Heart left ventricle (tissue), 16 donors: ENCODE measurements at regions not wholly inside any gene's neighbourhood (a gene's known extent, or its start where the extent isn't known, plus 50 kb on each side); places are given as distances from the start of the nearest gene placed in this dataset.

Source experiments
- ATAC-seq, 4 donors: fragments of 200-7000 bp; cut with Tn5 transposase; one replicate each; pipeline ENCODE4 v1.9.1; 2020 to 2022; ENCODE audit warnings: moderate library complexity in 4 of 4, mild to moderate bottlenecking in 3 of 4, moderate number of reproducible peaks in 1 of 4
- DNase-seq, 5 donors: peaks; one replicate each; pipeline ENCODE4 v3.0.0-alpha.2; 2020
- H3K27ac ChIP-seq, 12 donors: fragments of 200-600 bp; sonication (generic) in 4 of 12; one replicate each; pipeline versions ENCODE4 v1.5.0 to v1.8.0; 2016 to 2022; ENCODE audit warnings: mild to moderate bottlenecking in 2 of 12
- H3K27me3 ChIP-seq, 9 donors: fragments of 200-600 bp; sonication (generic) in 2 of 9; one replicate each; pipeline versions ENCODE4 v1.5.1 to v1.8.0; 2016 to 2022; ENCODE audit warnings: mild to moderate bottlenecking in 3 of 9
- H3K36me3 ChIP-seq, 9 donors: fragments of 200-600 bp; sonication (generic) in 2 of 9; one replicate each; pipeline versions ENCODE4 v1.5.0 to v1.8.0; 2018 to 2022; ENCODE audit warnings: mild to moderate bottlenecking in 2 of 9
- H3K4me1 ChIP-seq, 12 donors: fragments of 200-600 bp; sonication (generic) in 4 of 12; one replicate each; pipeline versions ENCODE4 v1.5.0 to v1.8.0; 2016 to 2022; ENCODE audit warnings: mild to moderate bottlenecking in 3 of 12
- H3K4me3 ChIP-seq, 12 donors: fragments of 200-600 bp; sonication (generic) in 4 of 12; one replicate each; pipeline versions ENCODE4 v1.5.0 to v1.8.0; 2017 to 2022; ENCODE audit warnings: mild to moderate bottlenecking in 9 of 12, moderate library complexity in 4 of 12
- H3K9me3 ChIP-seq, 12 donors: fragments of 200-600 bp; sonication (generic) in 4 of 12; one replicate each; pipeline versions ENCODE4 v1.5.0 to v1.8.0; 2016 to 2022; ENCODE audit warnings: mild to moderate bottlenecking in 1 of 12
- POLR2A ChIP-seq, 2 donors: fragments of 450-650 bp; IDR thresholded peaks; one replicate each; pipeline ENCODE4 v1.6.1; 2017; ENCODE audit warnings: antibody characterized with exemption in 2 of 2, mild to moderate bottlenecking in 2 of 2, moderate library complexity in 2 of 2
- WGBS, 4 donors: extraction: QIAGEN DNeasy Blood & Tissue Kit in 2 of 4; methylation state at CpG; one replicate each; pipeline versions ENCODE4 v1.1.5 to v1.1.7; 2013 to 2018; 5-methylcytosine and 5-hydroxymethylcytosine counted together
- intact Hi-C, 10 donors: fragments of 100-400 bp; cut with DNase I; formaldehyde crosslinking; loops; one replicate each; pipeline versions ENCODE4 v1.11.1 to v1.14.2; 2022
- TF ChIP-seq, protein P1 (sequence below), 12 donors: fragments of 200-600 bp; sonication (generic) in 4 of 12; IDR thresholded peaks; one replicate each; pipeline versions ENCODE4 v1.5.0 to v1.8.0; 2018 to 2022; ENCODE audit warnings: antibody characterized with exemption in 12 of 12, mild to moderate bottlenecking in 5 of 12
- donor health status: ischemic (EF 13 %, LVEDD 7.1; RV severe dilation, severe dysfunction).
- donor health status: healthy with polysubstance abuse.
- donor health status: DM: no; HTN: yes; CAD: no.
- donor health status: DM: no; HTN: no; CAD: no.
- donor health status: ischemic (EF 25% LVEDD 6.9; RV normal size, moderate dysfunction).
- donor health status: ischemic (EF 25% LVEDD 5.7; RV mildly dilated, moderate dysfunction).
- donor health status: healthy.
- donor health status: DM: yes; HTN: yes; CAD: no.
- donor health status: ischemic (EF 35%, LVEDD 5.7; RV mildly dilated, moderate dysfunction).
- donor health status: nonischemic (EF 11% LVEDD 7.7; RV severe dilation, severe dysfunction).
- donor health status: DM: yes; HTN: yes; CAD: no.
- donor health status: PGD.
- donor health status: ischemic (EF 29% LVEDD 5.4; RV normal size, mild dysfunction).
- donor health status: nonischemic (EF 23%, LVEDD 6.1; RV moderate dilation, normal function).

DNA sequence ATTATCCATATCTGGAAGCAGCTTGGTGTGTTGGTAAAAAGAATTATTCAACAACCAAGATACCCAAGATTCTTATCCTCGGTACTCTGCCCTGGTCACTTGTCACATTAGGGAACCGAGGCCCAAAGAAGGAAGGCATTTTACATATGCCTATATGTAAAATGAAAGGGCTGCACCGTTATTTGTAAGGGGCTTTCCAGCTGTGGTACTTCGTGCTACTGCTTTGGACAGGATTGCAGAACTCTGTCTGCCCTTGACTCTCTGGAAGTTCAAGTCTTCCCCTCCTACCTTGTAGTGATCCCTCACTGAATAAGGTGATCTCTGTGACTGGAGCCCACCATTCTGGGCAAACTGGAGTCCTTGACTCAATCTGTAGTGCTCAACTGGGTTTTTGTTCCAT lies 198.9 kb upstream of the TOPAZ1 start:
- Histone ChIP-seq H3K4me1 (no peaks in the 10 kb centered on the region), H3K27ac (no peak overlapping the region), H3K27me3 (peaks cover 0 to 9% (median 0%) of the 10 kb centered on the region in 9 donors), H3K9me3 (no peaks in the 10 kb centered on the region), H3K36me3 (no peaks in the 10 kb centered on the region), H3K4me3 (no peak overlapping the region)
- TF ChIP-seq, protein P1, sequence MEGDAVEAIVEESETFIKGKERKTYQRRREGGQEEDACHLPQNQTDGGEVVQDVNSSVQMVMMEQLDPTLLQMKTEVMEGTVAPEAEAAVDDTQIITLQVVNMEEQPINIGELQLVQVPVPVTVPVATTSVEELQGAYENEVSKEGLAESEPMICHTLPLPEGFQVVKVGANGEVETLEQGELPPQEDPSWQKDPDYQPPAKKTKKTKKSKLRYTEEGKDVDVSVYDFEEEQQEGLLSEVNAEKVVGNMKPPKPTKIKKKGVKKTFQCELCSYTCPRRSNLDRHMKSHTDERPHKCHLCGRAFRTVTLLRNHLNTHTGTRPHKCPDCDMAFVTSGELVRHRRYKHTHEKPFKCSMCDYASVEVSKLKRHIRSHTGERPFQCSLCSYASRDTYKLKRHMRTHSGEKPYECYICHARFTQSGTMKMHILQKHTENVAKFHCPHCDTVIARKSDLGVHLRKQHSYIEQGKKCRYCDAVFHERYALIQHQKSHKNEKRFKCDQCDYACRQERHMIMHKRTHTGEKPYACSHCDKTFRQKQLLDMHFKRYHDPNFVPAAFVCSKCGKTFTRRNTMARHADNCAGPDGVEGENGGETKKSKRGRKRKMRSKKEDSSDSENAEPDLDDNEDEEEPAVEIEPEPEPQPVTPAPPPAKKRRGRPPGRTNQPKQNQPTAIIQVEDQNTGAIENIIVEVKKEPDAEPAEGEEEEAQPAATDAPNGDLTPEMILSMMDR (IDR thresholded peaks at IDR 0.05), result no peak
- no peak for TF ChIP-seq POLR2A (IDR thresholded peaks at IDR 0.05)
- intact Hi-C loops, result no loop called here
- no peak for DNase-seq
- no peak for ATAC-seq
- 62 to 81% (median 72%) methylated on average over 4 of the region's 4 CpGs for WGBS, 4 donors

DNA sequence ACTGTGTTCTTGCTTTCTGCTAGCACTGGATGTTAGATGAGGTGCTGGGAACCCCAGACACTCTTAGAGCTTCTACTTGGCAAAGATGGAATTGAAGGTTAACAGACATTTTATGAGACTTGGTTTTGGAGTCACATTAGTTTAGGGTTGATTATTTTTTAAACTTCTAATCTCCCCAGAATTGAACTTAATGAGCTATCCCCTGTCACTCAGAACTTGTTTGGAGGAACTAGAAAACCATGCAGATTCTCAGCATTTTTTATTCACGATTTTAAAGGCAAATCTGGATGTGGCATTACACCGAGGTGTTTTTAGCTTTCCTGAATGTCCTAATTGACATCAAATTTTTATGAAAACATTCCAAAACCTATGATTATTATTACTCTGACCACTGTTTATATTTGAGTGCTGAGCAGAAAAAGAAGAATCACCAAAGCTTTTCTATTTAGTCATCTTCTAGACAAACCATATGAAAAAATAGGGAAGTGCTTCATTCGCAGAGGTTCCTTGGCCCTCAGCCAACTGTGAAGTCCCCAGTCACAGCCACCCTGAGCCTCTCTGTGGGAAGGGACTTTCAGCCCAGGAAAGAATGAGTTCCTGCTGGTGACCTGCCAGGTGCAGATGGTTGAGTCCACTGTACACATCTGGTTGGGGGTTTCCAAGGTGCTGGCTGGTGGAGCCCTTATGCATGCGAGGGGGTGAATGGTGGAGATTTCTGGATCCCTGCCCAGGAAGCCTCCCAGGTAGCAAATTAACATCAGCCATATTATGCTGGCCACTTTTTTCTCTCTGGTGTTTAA lies 196.0 kb upstream of the TOPAZ1 start:
- no peaks in the 10 kb centered on the region for H3K9me3 ChIP-seq
- H3K4me3 ChIP-seq, result no peak overlapping the region
- peak in 2 of 5 donors; percentile 23 to 38 for DNase-seq
- 47 to 66% (median 55%) methylated on average over 4 of the region's 4 CpGs for WGBS, 4 donors
- intact Hi-C loops, result no loop called here
- peaks cover 0 to 13% (median 0%) of the 10 kb centered on the region in 9 donors for H3K27me3 ChIP-seq
- no peak overlapping the region for H3K27ac ChIP-seq
- TF ChIP-seq, protein P1 (IDR thresholded peaks at IDR 0.05), result no peak
- no peak for TF ChIP-seq POLR2A (IDR thresholded peaks at IDR 0.05)
- ATAC-seq, result no peak
- no peaks in the 10 kb centered on the region for H3K36me3 ChIP-seq
- peaks cover 0 to 3% (median 0%) of the 10 kb centered on the region in 12 donors for H3K4me1 ChIP-seq

DNA sequence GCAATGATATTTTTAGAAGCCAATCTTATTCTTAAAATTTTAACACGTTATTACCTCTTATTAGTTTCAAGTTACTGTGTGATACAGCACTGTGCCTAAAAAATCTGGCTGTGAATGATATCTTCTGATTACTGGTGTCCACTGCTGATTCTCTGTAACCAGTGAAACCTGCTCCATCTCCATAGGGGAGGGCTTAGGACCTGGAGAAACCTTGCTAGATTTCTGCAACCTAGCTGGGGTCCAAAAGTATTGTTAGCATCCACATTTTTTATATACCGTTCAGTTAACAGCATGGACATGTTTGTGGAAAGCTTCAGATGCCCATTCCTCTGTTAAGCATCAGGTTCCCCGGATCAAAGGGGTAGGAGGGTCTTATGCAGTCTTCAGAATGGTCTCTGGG lies 193.9 kb upstream of the TOPAZ1 start:
- Histone ChIP-seq H3K4me3 (no peak overlapping the region), H3K36me3 (no peaks in the 10 kb centered on the region), H3K9me3 (no peaks in the 10 kb centered on the region), H3K27me3 (peaks cover 0 to 33% (median 5%) of the 10 kb centered on the region in 9 donors), H3K27ac (no peak overlapping the region), H3K4me1 (peaks cover 0 to 3% (median 0%) of the 10 kb centered on the region in 12 donors)
- 72 to 79% (median 74%) methylated on average over 3 of the region's 3 CpGs for WGBS, 4 donors
- no peak for TF ChIP-seq POLR2A (IDR thresholded peaks at IDR 0.05)
- TF ChIP-seq, protein P1 (IDR thresholded peaks at IDR 0.05), result no peak
- no peak for DNase-seq
- ATAC-seq, result no peak
- intact Hi-C loops, result no loop called here

DNA sequence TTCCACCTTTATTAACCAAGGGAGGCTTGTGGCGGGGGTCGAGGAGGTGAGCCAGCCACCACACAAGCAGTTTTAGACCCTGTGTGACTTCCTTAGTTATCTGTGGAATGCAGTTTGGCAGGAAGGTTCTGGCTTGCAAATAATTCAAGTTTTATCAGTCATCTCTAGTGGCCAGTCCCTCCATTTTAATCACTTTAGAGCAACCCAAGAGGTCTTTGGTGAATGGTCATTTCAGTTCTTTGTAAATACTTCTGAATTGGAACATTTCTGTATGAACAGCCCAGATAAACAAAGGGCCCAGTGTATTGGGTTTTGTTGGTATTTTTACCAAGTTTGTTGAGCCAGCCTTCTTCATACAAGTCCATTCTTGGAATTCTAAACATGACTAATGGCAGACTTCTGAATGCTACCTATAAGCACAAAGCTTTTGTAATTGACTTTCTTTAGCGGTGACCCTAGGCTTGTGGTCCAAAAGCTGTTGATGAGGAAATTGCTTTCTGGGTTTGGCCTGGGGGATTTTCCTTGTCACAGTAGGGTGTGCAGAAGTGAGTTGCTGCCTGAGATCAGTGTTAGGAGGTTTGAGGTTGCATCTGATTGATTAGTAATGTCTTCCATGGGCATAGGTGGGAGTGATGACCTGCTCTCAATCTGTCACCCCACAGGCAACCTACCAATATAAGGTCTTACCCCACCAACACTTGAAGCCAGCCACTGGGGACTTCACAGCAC lies 193.3 kb upstream of the TOPAZ1 start:
- no peak overlapping the region for H3K4me3 ChIP-seq
- DNase-seq (no peak), ATAC-seq (no peak)
- peaks cover 0 to 3% (median 0%) of the 10 kb centered on the region in 12 donors for H3K4me1 ChIP-seq
- H3K36me3 ChIP-seq, result no peaks in the 10 kb centered on the region
- intact Hi-C loops, result no loop called here
- peaks cover 0 to 38% (median 5%) of the 10 kb centered on the region in 9 donors for H3K27me3 ChIP-seq
- no peaks in the 10 kb centered on the region for H3K9me3 ChIP-seq
- 28 to 62% (median 33%) methylated on average over 3 of the region's 3 CpGs for WGBS, 4 donors
- no peak for TF ChIP-seq POLR2A (IDR thresholded peaks at IDR 0.05)
- no peak overlapping the region for H3K27ac ChIP-seq
